Stomach (tissue), 8 donors: ENCODE measurements at regions not wholly inside any gene's neighbourhood (a gene's known extent, or its start where the extent isn't known, plus 50 kb on each side); places are given as distances from the start of the nearest gene placed in this dataset.
"Not testable (repeated sequence)": the region's sequence is repeated elsewhere in the genome, so short reads cannot be mapped to it uniquely, and the experiment has no call there.

ENCODE experiments used
- DNase-seq, 2 donors: peaks; one replicate each; pipeline versions ENCODE4 v3.0.0 to v3.0.0-alpha.2; 2013 to 2019
- H3K27ac ChIP-seq, 5 donors: fragments of 200-600 bp in 4 of 5; sonication (generic) in 4 of 5; one replicate each; pipeline ENCODE4 v1.5.1; 2013 to 2019; ENCODE audit warnings: mild to moderate bottlenecking in 1 of 5, moderate library complexity in 1 of 5
- H3K27me3 ChIP-seq, 3 donors: fragments of 200-600 bp; sonication (generic); one replicate each; pipeline ENCODE4 v1.5.1; 2017 to 2019; ENCODE audit warnings: mixed run types in 1 of 3
- H3K36me3 ChIP-seq, 4 donors: fragments of 200-600 bp; sonication (generic); 1 replicate in 3 of 4; 2 replicates in 1 of 4; pipeline ENCODE4 v1.5.1; 2016 to 2019
- H3K4me1 ChIP-seq, 4 donors: fragments of 200-600 bp; sonication (generic); one replicate each; pipeline ENCODE4 v1.5.1; 2016 to 2019
- H3K4me3 ChIP-seq, 4 donors: fragments of 200-600 bp; sonication (generic) in 3 of 4; one replicate each; pipeline ENCODE4 v1.5.1; 2016 to 2019; ENCODE audit warnings: mild to moderate bottlenecking in 1 of 4
- H3K9me3 ChIP-seq, 4 donors: fragments of 200-600 bp; sonication (generic); one replicate each; pipeline ENCODE4 v1.5.1; 2016 to 2019
- CTCF ChIP-seq, 7 experiments: fragments of 450-650 bp in 4 of 7; fragments of 200-600 bp in 3 of 7; sonication (generic) in 3 of 7; IDR thresholded peaks; one replicate each; pipeline ENCODE4 v1.5.1; 2016 to 2019; ENCODE audit warnings: antibody characterized with exemption in 7 of 7, control low read depth in 2 of 7, mild to moderate bottlenecking in 1 of 7
- EP300 ChIP-seq: sonication (generic); formaldehyde crosslinking; IDR thresholded peaks from one replicate; pipeline ENCODE4 v1.6.1; 2017; ENCODE audit warnings: antibody characterized with exemption
- POLR2A ChIP-seq, 4 donors: fragments of 450-650 bp; IDR thresholded peaks; one replicate each; pipeline ENCODE4 v1.6.1; 2016; ENCODE audit warnings: antibody characterized with exemption in 4 of 4, control low read depth in 2 of 4, mild to moderate bottlenecking in 1 of 4, moderate library complexity in 1 of 4
- POLR2AphosphoS5 ChIP-seq, 3 donors: sonication (generic); formaldehyde crosslinking; IDR thresholded peaks; one replicate each; pipeline ENCODE4 v1.6.1; 2016; ENCODE audit warnings: antibody characterized with exemption in 3 of 3
- WGBS, 5 donors: extraction: QIAGEN DNeasy Blood & Tissue Kit in 3 of 5; methylation state at CpG; one replicate each; pipeline versions ENCODE4 v1.1.5 to v1.1.7; 2013 to 2018; 5-methylcytosine and 5-hydroxymethylcytosine counted together
- intact Hi-C: fragments of 100-400 bp; cut with DNase I; formaldehyde crosslinking; loops from one replicate; pipeline ENCODE4 v1.15.1; 2023; ENCODE audit warnings: low total_unique reads
- donor health status: healthy with polysubstance abuse.
- donor health status: Bipolar disorder and iron deficiency.
- donor health status: healthy.

DNA sequence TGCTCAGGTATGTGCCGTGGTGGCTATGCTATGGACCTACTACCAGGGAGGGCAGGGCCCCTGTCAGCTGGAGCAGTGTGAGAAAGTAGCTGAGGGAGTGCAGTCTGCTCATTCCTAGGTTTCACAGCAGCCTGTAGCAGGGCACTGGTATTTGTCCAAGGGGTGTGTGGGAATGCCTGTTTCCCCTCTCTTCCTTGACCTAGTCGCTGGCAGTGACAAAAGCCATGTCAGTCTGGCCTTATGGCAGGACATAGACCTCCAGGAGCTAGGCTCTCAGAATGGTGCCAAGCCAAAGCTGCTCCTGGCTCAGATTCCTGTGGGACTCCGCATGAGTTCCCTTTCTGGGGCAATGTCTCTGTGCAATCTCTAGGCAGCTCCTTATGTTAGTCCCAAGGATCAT is 253.9 kb upstream of the TYRP1 start:
- Histone ChIP-seq H3K27me3 (no peaks in the 10 kb centered on the region), H3K27ac (no peak overlapping the region), H3K36me3 (no peaks in the 10 kb centered on the region), H3K4me1 (no peaks in the 10 kb centered on the region), H3K9me3 (peaks cover 0 to 12% (median 0%) of the 10 kb centered on the region in 4 donors), H3K4me3 (no peak overlapping the region)
- intact Hi-C loops, result no loop called here
- no peak for DNase-seq
- TF ChIP-seq POLR2AphosphoS5 (IDR thresholded peaks at IDR 0.05) (no peak), CTCF (IDR thresholded peaks at IDR 0.05) (no peak), POLR2A (IDR thresholded peaks at IDR 0.05) (no peak), EP300 (no peak)
- 71 to 82% (median 78%) methylated on average over 3 of the region's 3 CpGs for WGBS, 5 donors

DNA sequence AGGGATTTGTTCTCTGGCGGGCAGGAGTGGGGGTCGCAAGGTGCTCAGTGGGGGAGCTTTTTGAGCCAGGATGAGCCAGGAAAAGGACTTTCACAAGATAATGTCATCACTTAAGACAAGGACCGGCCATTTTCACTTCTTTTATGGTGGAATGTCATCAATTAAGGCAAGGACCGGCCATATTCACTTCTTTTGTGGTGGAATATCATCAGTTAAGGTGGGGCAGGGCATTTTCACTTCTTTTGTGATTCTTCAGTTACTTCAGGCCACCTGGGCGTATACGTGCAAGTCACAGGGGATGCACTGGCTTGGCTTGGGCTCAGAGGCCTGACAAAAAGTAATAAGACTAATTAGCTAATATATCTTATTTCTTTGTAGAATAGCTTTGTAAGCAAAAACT is 252.1 kb upstream of the TYRP1 start:
- intact Hi-C loops, H3K4me3 ChIP-seq, H3K27ac ChIP-seq, H3K27me3 ChIP-seq, H3K36me3 ChIP-seq, DNase-seq, H3K4me1 ChIP-seq: not testable (repeated sequence)
- H3K9me3 ChIP-seq, result peaks cover 0 to 11% (median 0%) of the 10 kb centered on the region in 4 donors
- WGBS, 5 donors, result 68 to 73% (median 71%) methylated on average over 6 of the region's 6 CpGs

DNA sequence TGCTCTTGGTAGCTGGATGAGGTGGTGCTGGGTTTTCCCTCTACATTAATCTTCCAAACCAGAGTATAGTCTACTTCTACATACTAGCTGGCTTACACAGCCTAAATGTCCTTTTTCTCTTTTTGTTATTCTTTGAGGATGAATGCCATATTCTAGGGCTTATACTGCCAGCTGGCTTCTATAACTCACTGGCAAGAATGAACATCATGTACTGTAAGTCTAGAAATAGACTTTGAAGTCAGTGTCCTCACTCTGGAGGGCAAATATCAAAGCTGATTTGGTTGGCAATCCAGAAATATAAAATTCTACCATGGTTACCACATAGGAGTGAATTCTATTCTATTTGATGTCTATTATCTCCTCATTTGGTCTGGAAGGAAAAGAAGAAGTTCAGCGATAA is 251.7 kb upstream of the TYRP1 start:
- H3K27ac ChIP-seq, result no peak overlapping the region
- no peaks in the 10 kb centered on the region for H3K4me1 ChIP-seq
- intact Hi-C loops, result no loop called here
- TF ChIP-seq POLR2A (IDR thresholded peaks at IDR 0.05) (no peak), EP300 (no peak), CTCF (IDR thresholded peaks at IDR 0.05) (no peak), POLR2AphosphoS5 (IDR thresholded peaks at IDR 0.05) (no peak)
- H3K4me3 ChIP-seq, result no peak overlapping the region
- DNase-seq, result no peak
- no peaks in the 10 kb centered on the region for H3K36me3 ChIP-seq
- no peaks in the 10 kb centered on the region for H3K27me3 ChIP-seq
- peaks cover 0 to 7% (median 0%) of the 10 kb centered on the region in 4 donors for H3K9me3 ChIP-seq
- 93 to 100% (median 97%) methylated on average over 1 of the region's 1 CpG for WGBS, 5 donors

GRCh38 chr9:12448246-12448645 is 244.9 kb upstream of the TYRP1 start:
- intact Hi-C loops, result no loop called here
- TF ChIP-seq POLR2A (IDR thresholded peaks at IDR 0.05) (no peak), CTCF (IDR thresholded peaks at IDR 0.05) (no peak)
- no peaks in the 10 kb centered on the region for H3K27me3 ChIP-seq
- no peaks in the 10 kb centered on the region for H3K36me3 ChIP-seq
- no peak overlapping the region for H3K4me3 ChIP-seq
- no peaks in the 10 kb centered on the region for H3K9me3 ChIP-seq
- no peak for DNase-seq
- no peak overlapping the region for H3K27ac ChIP-seq
- 27 to 49% (median 45%) methylated on average over 1 of the region's 1 CpG for WGBS, 5 donors
- H3K4me1 ChIP-seq, result no peaks in the 10 kb centered on the region

DNA sequence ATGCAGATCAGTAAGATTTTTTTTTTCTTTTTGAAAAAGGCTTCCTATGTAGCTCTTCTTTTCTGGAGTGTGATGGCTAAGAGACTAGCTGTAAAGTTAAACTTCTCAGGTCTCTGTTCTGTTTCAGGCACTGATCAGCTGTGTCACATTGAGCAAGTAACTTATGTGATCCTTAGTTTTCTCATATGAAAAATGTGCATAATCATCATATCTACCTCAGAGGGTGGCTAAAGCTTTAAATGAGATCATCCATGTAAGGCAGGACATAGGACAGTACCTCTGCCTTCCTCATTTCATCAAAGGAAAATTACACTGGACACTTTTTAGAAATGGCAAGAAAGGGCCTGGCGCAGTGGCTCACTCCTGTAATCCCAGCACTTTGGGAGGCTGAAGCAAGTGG is 235.9 kb upstream of the TYRP1 start:
- Histone ChIP-seq H3K27me3 (no peaks in the 10 kb centered on the region), H3K4me1 (no peaks in the 10 kb centered on the region), H3K27ac (no peak overlapping the region), H3K9me3 (no peaks in the 10 kb centered on the region), H3K4me3 (no peak overlapping the region), H3K36me3 (no peaks in the 10 kb centered on the region)
- DNase-seq, result no peak
- intact Hi-C loops, result no loop called here
- 90 to 97% (median 94%) methylated on average over 1 of the region's 1 CpG for WGBS, 5 donors
- TF ChIP-seq POLR2A (IDR thresholded peaks at IDR 0.05) (no peak), CTCF (IDR thresholded peaks at IDR 0.05) (no peak), POLR2AphosphoS5 (IDR thresholded peaks at IDR 0.05) (no peak), EP300 (no peak)
